ENCODE measurements at regions not wholly inside any gene's neighbourhood (a gene's known extent, or its start where the extent isn't known, plus 50 kb on each side); places are given as distances from the start of the nearest gene placed in this dataset.

- Histone ChIP-seq H3K4me1 (replicated peaks in 1 of 2) (peaks cover 12 to 13% of the 10 kb centered on the region in 2 donors), H3K27ac (peak overlapping the region in 2 of 5 donors; percentile 34 to 39), H3K4me3 (no peak overlapping the region), H3K27me3 (no peaks in the 10 kb centered on the region), H3K9me3 (replicated peaks in 1 of 3) (no peaks in the 10 kb centered on the region), H3K36me3 (replicated peaks in 1 of 2) (no peaks in the 10 kb centered on the region)
- intact Hi-C loops (cut with DNase I) = no loop called here
- no peak for TF ChIP-seq POLR2A (IDR thresholded peaks at IDR 0.05)
- TF ChIP-seq, protein P1, sequence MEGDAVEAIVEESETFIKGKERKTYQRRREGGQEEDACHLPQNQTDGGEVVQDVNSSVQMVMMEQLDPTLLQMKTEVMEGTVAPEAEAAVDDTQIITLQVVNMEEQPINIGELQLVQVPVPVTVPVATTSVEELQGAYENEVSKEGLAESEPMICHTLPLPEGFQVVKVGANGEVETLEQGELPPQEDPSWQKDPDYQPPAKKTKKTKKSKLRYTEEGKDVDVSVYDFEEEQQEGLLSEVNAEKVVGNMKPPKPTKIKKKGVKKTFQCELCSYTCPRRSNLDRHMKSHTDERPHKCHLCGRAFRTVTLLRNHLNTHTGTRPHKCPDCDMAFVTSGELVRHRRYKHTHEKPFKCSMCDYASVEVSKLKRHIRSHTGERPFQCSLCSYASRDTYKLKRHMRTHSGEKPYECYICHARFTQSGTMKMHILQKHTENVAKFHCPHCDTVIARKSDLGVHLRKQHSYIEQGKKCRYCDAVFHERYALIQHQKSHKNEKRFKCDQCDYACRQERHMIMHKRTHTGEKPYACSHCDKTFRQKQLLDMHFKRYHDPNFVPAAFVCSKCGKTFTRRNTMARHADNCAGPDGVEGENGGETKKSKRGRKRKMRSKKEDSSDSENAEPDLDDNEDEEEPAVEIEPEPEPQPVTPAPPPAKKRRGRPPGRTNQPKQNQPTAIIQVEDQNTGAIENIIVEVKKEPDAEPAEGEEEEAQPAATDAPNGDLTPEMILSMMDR (IDR thresholded peaks at IDR 0.05) = no peak
- no peak for DNase-seq
- WGBS, 4 donors = 72 to 83% (median 81%) methylated on average over 2 of the region's 2 CpGs
Measured at GRCh38 chr9:107786561-107786960, 297.0 kb upstream of the KLF4 start.

DNA sequence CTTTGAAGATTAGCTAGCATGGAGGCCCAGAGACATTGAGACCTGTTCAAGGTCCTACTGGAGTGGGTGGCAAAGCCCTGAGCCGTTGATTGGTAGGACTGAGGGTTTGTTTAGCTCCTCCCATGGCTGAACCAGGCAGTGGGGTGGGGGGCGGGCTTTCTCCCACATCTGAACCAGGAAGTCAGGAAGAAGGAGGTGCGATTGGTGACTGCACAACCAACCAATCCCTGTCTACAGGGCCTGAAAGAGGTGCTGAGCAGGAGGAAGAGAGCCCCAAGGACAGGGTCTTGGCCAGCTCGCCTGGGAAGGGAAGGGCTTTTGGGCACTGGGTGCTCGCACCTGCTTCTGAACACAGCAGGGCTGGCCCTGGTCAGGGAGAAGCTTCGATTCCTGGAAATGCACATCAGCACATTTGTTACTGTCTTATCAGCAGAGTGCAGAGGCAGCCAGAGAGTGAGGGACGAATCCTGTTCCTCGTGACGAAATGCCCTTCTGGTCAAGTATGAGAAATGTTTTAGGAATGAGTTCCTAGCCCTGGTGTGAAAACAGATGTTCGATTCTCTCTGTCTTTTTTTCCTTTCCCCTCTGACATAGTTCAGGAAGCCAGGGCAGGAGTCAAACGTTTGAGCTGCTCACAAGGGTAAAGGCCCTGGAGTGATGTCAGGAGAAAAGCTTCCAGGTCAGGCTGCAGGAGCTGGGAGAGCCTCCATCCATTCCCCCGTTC is 294.8 kb upstream of the KLF4 start:
- no peaks in the 10 kb centered on the region for H3K27me3 ChIP-seq
- no peak overlapping the region for H3K4me3 ChIP-seq
- peak; percentile 70 to 97 (median 93) for DNase-seq
- intact Hi-C loops (cut with DNase I) = no loop called here
- no peaks in the 10 kb centered on the region for H3K36me3 ChIP-seq (replicated peaks in 1 of 2)
- TF ChIP-seq POLR2A (IDR thresholded peaks at IDR 0.05) = peak in 1 of 2 donors; percentile 47
- TF ChIP-seq, protein P1 (IDR thresholded peaks at IDR 0.05) = peak in 4 of 6 experiments; percentile 12 to 35 (median 16)
- H3K9me3 ChIP-seq (replicated peaks in 1 of 3) = no peaks in the 10 kb centered on the region
- H3K27ac ChIP-seq = peak overlapping the region; percentile 11 to 91 (median 73)
- 15 to 25% (median 22%) methylated on average over 10 to 12 of the region's 12 CpGs for WGBS, 4 donors
- H3K4me1 ChIP-seq (replicated peaks in 1 of 2) = peaks cover 12 to 13% of the 10 kb centered on the region in 2 donors

DNA sequence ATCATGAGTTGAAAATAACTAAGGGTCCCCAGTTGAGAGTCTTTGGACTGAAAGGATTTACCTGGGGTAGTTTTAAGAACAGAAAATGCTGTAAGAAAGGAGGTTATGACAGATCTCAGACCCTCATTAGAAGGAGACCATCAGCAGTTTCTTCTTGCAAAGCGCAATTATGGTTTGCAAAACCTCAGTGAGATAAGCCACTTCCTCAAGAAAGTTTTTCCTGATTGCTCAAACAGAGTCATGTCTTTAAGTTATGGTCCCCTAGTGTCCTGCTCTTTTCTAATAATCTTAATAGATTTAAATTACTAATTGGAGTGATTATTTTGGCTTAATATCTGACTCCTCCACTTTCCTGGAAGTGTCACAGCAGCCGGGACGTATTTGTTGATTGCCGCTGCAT is 293.2 kb upstream of the KLF4 start:
- no peaks in the 10 kb centered on the region for H3K36me3 ChIP-seq (replicated peaks in 1 of 2)
- H3K9me3 ChIP-seq (replicated peaks in 1 of 3) = no peaks in the 10 kb centered on the region
- TF ChIP-seq, protein P1 (IDR thresholded peaks at IDR 0.05) = no peak
- no peak for TF ChIP-seq POLR2A (IDR thresholded peaks at IDR 0.05)
- no peak for DNase-seq
- no peak overlapping the region for H3K4me3 ChIP-seq
- H3K4me1 ChIP-seq (replicated peaks in 1 of 2) = peaks cover 12 to 13% of the 10 kb centered on the region in 2 donors
- intact Hi-C loops (cut with DNase I) = no loop called here
- no peak overlapping the region for H3K27ac ChIP-seq
- 84 to 95% (median 92%) methylated on average over 4 of the region's 4 CpGs for WGBS, 4 donors
- H3K27me3 ChIP-seq = no peaks in the 10 kb centered on the region

DNA sequence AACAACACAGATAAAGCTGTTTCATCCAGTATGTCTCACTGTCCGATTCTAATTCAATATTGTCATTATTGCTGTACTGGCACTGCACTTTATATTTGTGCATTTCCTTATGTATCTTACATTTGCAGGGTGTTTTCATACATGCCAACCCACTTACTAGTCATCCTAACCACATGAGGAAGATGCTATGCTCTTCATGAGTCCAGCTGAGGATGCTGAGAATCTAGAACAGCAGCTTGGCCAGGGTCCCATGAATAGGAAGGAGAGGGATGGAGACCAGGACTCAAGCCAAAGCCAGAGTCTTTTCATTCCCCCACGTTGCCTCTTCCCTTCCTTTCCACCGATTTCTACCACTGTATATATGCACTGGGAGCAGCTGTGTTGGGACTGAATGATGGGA is 292.8 kb upstream of the KLF4 start:
- DNase-seq = no peak
- 50 to 62% (median 56%) methylated on average over 3 of the region's 3 CpGs for WGBS, 4 donors

More for the DNA sequence above, 292.8 kb upstream of the KLF4 start:
- Histone ChIP-seq H3K9me3 (replicated peaks in 1 of 3) (no peaks in the 10 kb centered on the region), H3K4me3 (no peak overlapping the region), H3K4me1 (replicated peaks in 1 of 2) (peaks cover 12 to 13% of the 10 kb centered on the region in 2 donors), H3K27me3 (no peaks in the 10 kb centered on the region), H3K27ac (no peak overlapping the region), H3K36me3 (replicated peaks in 1 of 2) (no peaks in the 10 kb centered on the region)
- intact Hi-C loops (cut with DNase I) = no loop called here
- TF ChIP-seq POLR2A (IDR thresholded peaks at IDR 0.05) = no peak
- TF ChIP-seq, protein P1 (IDR thresholded peaks at IDR 0.05) = no peak

All from adrenal gland (tissue), 9 donors.